H9 (cell line): ENCODE measurements at regions not wholly inside any gene's neighbourhood (a gene's known extent, or its start where the extent isn't known, plus 50 kb on each side); places are given as distances from the start of the nearest gene placed in this dataset.
"Not testable (repeated sequence)": the region's sequence is repeated elsewhere in the genome, so short reads cannot be mapped to it uniquely, and the experiment has no call there.

ENCODE experiments used
- DNase-seq: peaks from one replicate; pipeline ENCODE4 v3.0.0-alpha.2; 2017
- H2AFZ ChIP-seq: one replicate; pipeline ENCODE4 v1.6.1; 2013; ENCODE audit warnings: mild to moderate bottlenecking, low read length, control low read depth, moderate library complexity
- H2AK5ac ChIP-seq: 2 replicates; pipeline ENCODE4 v1.6.1; 2013; ENCODE audit warnings: low read length, control low read depth, mixed read lengths; ENCODE audit not compliant: insufficient read length
- H2BK120ac ChIP-seq: one replicate; pipeline ENCODE4 v1.6.1; 2013; ENCODE audit warnings: low read depth, mild to moderate bottlenecking, low read length, control low read depth, inconsistent platforms; ENCODE audit not compliant: poor library complexity, severe bottlenecking
- H2BK12ac ChIP-seq: 2 replicates; pipeline ENCODE4 v1.6.1; 2013; ENCODE audit warnings: low read length, control low read depth, mixed read lengths, low read depth; ENCODE audit not compliant: insufficient read length
- H2BK15ac ChIP-seq: 2 replicates; pipeline ENCODE4 v1.6.1; 2013; ENCODE audit warnings: low read depth, low read length, control low read depth
- H2BK20ac ChIP-seq: one replicate; pipeline ENCODE4 v1.6.1; 2013; ENCODE audit warnings: low read depth, mild to moderate bottlenecking, low read length, control low read depth, inconsistent platforms; ENCODE audit not compliant: poor library complexity, severe bottlenecking
- H2BK5ac ChIP-seq: 2 replicates; pipeline ENCODE4 v1.6.1; 2013; ENCODE audit warnings: low read length, control low read depth, mixed read lengths; ENCODE audit not compliant: insufficient read length
- H3K14ac ChIP-seq: 2 replicates; pipeline ENCODE4 v1.6.1; 2013; ENCODE audit warnings: low read length, control low read depth; ENCODE audit not compliant: insufficient read depth
- H3K18ac ChIP-seq: 2 replicates; pipeline ENCODE4 v1.6.1; 2013; ENCODE audit warnings: low read depth, mild to moderate bottlenecking, mixed read lengths, low read length, control low read depth; ENCODE audit not compliant: insufficient read length
- H3K23ac ChIP-seq: 2 replicates; pipeline ENCODE4 v1.6.1; 2013; ENCODE audit warnings: low read length, control low read depth, mixed read lengths, low read depth; ENCODE audit not compliant: insufficient read length
- H3K23me2 ChIP-seq: 2 replicates; pipeline ENCODE4 v1.6.1; 2013; ENCODE audit warnings: low read depth, mild to moderate bottlenecking, mixed read lengths, low read length, control low read depth; ENCODE audit not compliant: insufficient read length, poor library complexity, severe bottlenecking
- H3K27ac ChIP-seq: 2 replicates; pipeline ENCODE4 v1.5.1; 2013; ENCODE audit warnings: low read length, control low read depth, mixed read lengths, low read depth; ENCODE audit not compliant: insufficient read length
- H3K27me3 ChIP-seq: 2 replicates; pipeline ENCODE4 v1.6.1; 2013; ENCODE audit warnings: low read length, control low read depth, inconsistent platforms; ENCODE audit not compliant: insufficient read depth
- H3K4ac ChIP-seq: 2 replicates; pipeline ENCODE4 v1.6.1; 2013; ENCODE audit warnings: low read depth, mild to moderate bottlenecking, control low read depth, inconsistent platforms, low read length, moderate library complexity
- H3K4me1 ChIP-seq: 2 replicates; pipeline ENCODE4 v1.6.1; 2013; ENCODE audit warnings: low read length, control low read depth, inconsistent platforms; ENCODE audit not compliant: insufficient read depth
- H3K4me2 ChIP-seq: 2 replicates; pipeline ENCODE4 v1.6.1; 2013; ENCODE audit warnings: low read length, control low read depth, mixed read lengths; ENCODE audit not compliant: insufficient read length, insufficient read depth
- H3K56ac ChIP-seq: 2 replicates; pipeline ENCODE4 v1.6.1; 2013; ENCODE audit warnings: low read depth, mild to moderate bottlenecking, mixed read lengths, low read length, control low read depth; ENCODE audit not compliant: insufficient read length
- H3K79me1 ChIP-seq: 2 replicates; pipeline ENCODE4 v1.6.1; 2013; ENCODE audit warnings: low read depth, mild to moderate bottlenecking, moderate library complexity, low read length, control low read depth, inconsistent platforms; ENCODE audit not compliant: insufficient read depth, poor library complexity, severe bottlenecking
- H3K79me2 ChIP-seq: 2 replicates; pipeline ENCODE4 v1.6.1; 2013; ENCODE audit warnings: low read length, control low read depth, inconsistent platforms; ENCODE audit not compliant: insufficient read depth
- H3K9ac ChIP-seq: 2 replicates; pipeline ENCODE4 v1.6.1; 2013; ENCODE audit warnings: low read length, control low read depth, mixed read lengths; ENCODE audit not compliant: insufficient read length; ENCODE audit errors: extremely low read depth
- H3K9me3 ChIP-seq: one replicate; pipeline ENCODE4 v1.6.1; 2013; ENCODE audit warnings: low read depth, low read length, inconsistent platforms; ENCODE audit not compliant: control insufficient read depth
- H3T11ph ChIP-seq: one replicate; pipeline ENCODE4 v1.6.1; 2013; ENCODE audit warnings: mild to moderate bottlenecking, low read length, control low read depth, inconsistent platforms
- H4K20me1 ChIP-seq: one replicate; pipeline ENCODE4 v1.6.1; 2013; ENCODE audit not compliant: control insufficient read depth, insufficient read length, insufficient read depth
- H4K5ac ChIP-seq: 2 replicates; pipeline ENCODE4 v1.6.1; 2013; ENCODE audit warnings: low read depth, mild to moderate bottlenecking, mixed read lengths, low read length, control low read depth; ENCODE audit not compliant: insufficient read length
- H4K8ac ChIP-seq: replicated peaks from 2 replicates; pipeline ENCODE4 v1.6.1; 2013; ENCODE audit warnings: low read length, control low read depth, mixed read lengths, low read depth; ENCODE audit not compliant: insufficient read length
- H4K91ac ChIP-seq: 2 replicates; pipeline ENCODE4 v1.6.1; 2013; ENCODE audit warnings: low read depth, mild to moderate bottlenecking, moderate library complexity, mixed read lengths, low read length, control low read depth; ENCODE audit not compliant: insufficient read length
- H3K27ac Mint-ChIP-seq, 3 experiments: 2 replicates in 2 of 3; 3 replicates in 1 of 3; pipeline ENCODE4 v1.8.0; 2020 to 2021; ENCODE audit warnings: mixed read lengths in 3 of 3, mild to moderate bottlenecking in 1 of 3, moderate library complexity in 1 of 3
- H3K27me3 Mint-ChIP-seq: 2 replicates; pipeline ENCODE4 v1.8.0; 2021; ENCODE audit warnings: low read depth, mild to moderate bottlenecking, moderate library complexity, mixed read lengths
- H3K36me3 Mint-ChIP-seq, 3 experiments: 2 replicates in 2 of 3; 3 replicates in 1 of 3; pipeline ENCODE4 v1.8.0; 2020 to 2021; ENCODE audit warnings: low read depth in 3 of 3, mixed read lengths in 3 of 3; ENCODE audit not compliant: insufficient read depth in 1 of 3
- H3K4me1 Mint-ChIP-seq, 2 experiments: 2 replicates each; pipeline ENCODE4 v1.8.0; 2020; ENCODE audit warnings: mixed read lengths in 2 of 2
- H3K4me3 Mint-ChIP-seq, 2 experiments: 2 replicates in 1 of 2; 3 replicates in 1 of 2; pipeline ENCODE4 v1.8.0; 2020 to 2021; ENCODE audit warnings: mild to moderate bottlenecking in 2 of 2, mixed read lengths in 2 of 2, moderate library complexity in 1 of 2
- H3K9me3 Mint-ChIP-seq, 2 experiments: 2 replicates in 1 of 2; 3 replicates in 1 of 2; pipeline ENCODE4 v1.8.0; 2020; ENCODE audit warnings: mild to moderate bottlenecking in 2 of 2, mixed read lengths in 2 of 2, moderate library complexity in 1 of 2
- CTCF ChIP-seq: fragments of 200-600 bp; sonication (generic); conservative IDR thresholded peaks from 3 replicates; pipeline ENCODE4 v1.8.0; 2021; ENCODE audit warnings: antibody characterized with exemption, mild to moderate bottlenecking
- WGBS: extraction: QIAGEN DNeasy Blood & Tissue Kit; methylation state at CpG from one replicate; pipeline ENCODE4 v1.1.7; 2013; ENCODE audit warnings: missing lambda C conversion rate, low lambda C conversion rate, mixed read lengths; ENCODE audit not compliant: insufficient read length; ENCODE audit errors: extremely low coverage; 5-methylcytosine and 5-hydroxymethylcytosine counted together

GRCh38 chrX:35380808-35381700 is 417.1 kb upstream of the MAGEB16 start:
- no peak overlapping the region for H3K27ac Mint-ChIP-seq
- no peak overlapping the region for H3K14ac ChIP-seq
- no peak overlapping the region for H3K56ac ChIP-seq
- H3K79me1 ChIP-seq: no peaks in the 10 kb centered on the region
- H4K8ac ChIP-seq: no peak overlapping the region
- peaks cover 40 to 67% of the 10 kb centered on the region in 2 experiments for H3K9me3 Mint-ChIP-seq
- no peak for DNase-seq
- H3K79me2 ChIP-seq: no peaks in the 10 kb centered on the region
- no peak overlapping the region for H2AK5ac ChIP-seq
- H4K5ac ChIP-seq: no peak overlapping the region
- H3K27me3 Mint-ChIP-seq: no peaks in the 10 kb centered on the region
- peak; percentile 72 for TF ChIP-seq CTCF
- H3K4me2 ChIP-seq: no peak overlapping the region
- no peak overlapping the region for H2BK5ac ChIP-seq
- no peaks in the 10 kb centered on the region for H4K20me1 ChIP-seq
- no peak overlapping the region for H2AFZ ChIP-seq
- peaks cover 10% of the 10 kb centered on the region for H3K9me3 ChIP-seq
- H3K23ac ChIP-seq: no peak overlapping the region
- no peak overlapping the region for H3K4me3 Mint-ChIP-seq
- H3K23me2 ChIP-seq: no peaks in the 10 kb centered on the region
- peaks cover 0 to 4% of the 10 kb centered on the region in 2 experiments; a peak in 1 of 4 replicates for H3K4me1 Mint-ChIP-seq
- H3T11ph ChIP-seq: no peak overlapping the region
- peaks cover 0 to 4% (median 2%) of the 10 kb centered on the region in 3 experiments; a peak in 1 of 7 replicates for H3K36me3 Mint-ChIP-seq
- H2BK120ac ChIP-seq: no peak overlapping the region
- no CpG with 5 or more reads among the region's 6 CpGs for WGBS
- H3K9ac ChIP-seq: no peak overlapping the region
- H2BK15ac ChIP-seq: no peak overlapping the region
- H2BK20ac ChIP-seq: no peak overlapping the region
- no peak overlapping the region for H2BK12ac ChIP-seq
- 0 out of 2 replicates have a peak, but pooled peaks cover 2% of the 10 kb centered on the region for H3K27me3 ChIP-seq
- H3K18ac ChIP-seq: no peak overlapping the region
- H3K27ac ChIP-seq: no peak overlapping the region
- no peak overlapping the region for H3K4ac ChIP-seq
- no peak overlapping the region for H4K91ac ChIP-seq
- H3K4me1 ChIP-seq: no peaks in the 10 kb centered on the region

GRCh38 chrX:35381709-35382108 is 416.4 kb upstream of the MAGEB16 start:
- no CpG with 5 or more reads among the region's 3 CpGs for WGBS

More at GRCh38 chrX:35381709-35382108, 416.4 kb upstream of the MAGEB16 start:
- H3K9me3 ChIP-seq, H4K91ac ChIP-seq, H3K4me1 ChIP-seq, H3K4me1 Mint-ChIP-seq, H2BK20ac ChIP-seq, H3K27ac Mint-ChIP-seq, H3T11ph ChIP-seq, H3K27ac ChIP-seq, H2AK5ac ChIP-seq, H2BK15ac ChIP-seq, H3K79me2 ChIP-seq, H2BK5ac ChIP-seq, H3K23ac ChIP-seq, H2BK12ac ChIP-seq, H3K27me3 Mint-ChIP-seq, H4K20me1 ChIP-seq, H2BK120ac ChIP-seq, H3K23me2 ChIP-seq, H3K36me3 Mint-ChIP-seq, H3K79me1 ChIP-seq, H3K14ac ChIP-seq, H4K8ac ChIP-seq, H4K5ac ChIP-seq, H3K4ac ChIP-seq, H3K27me3 ChIP-seq, DNase-seq, H3K18ac ChIP-seq, H3K9ac ChIP-seq, H2AFZ ChIP-seq, H3K4me2 ChIP-seq, H3K4me3 Mint-ChIP-seq, H3K56ac ChIP-seq: not testable (repeated sequence)
- peaks cover 38 to 61% of the 10 kb centered on the region in 2 experiments for H3K9me3 Mint-ChIP-seq
